ENCODE measurements at regions not wholly inside any gene's neighbourhood (a gene's known extent, or its start where the extent isn't known, plus 50 kb on each side); places are given as distances from the start of the nearest gene placed in this dataset.

DNA sequence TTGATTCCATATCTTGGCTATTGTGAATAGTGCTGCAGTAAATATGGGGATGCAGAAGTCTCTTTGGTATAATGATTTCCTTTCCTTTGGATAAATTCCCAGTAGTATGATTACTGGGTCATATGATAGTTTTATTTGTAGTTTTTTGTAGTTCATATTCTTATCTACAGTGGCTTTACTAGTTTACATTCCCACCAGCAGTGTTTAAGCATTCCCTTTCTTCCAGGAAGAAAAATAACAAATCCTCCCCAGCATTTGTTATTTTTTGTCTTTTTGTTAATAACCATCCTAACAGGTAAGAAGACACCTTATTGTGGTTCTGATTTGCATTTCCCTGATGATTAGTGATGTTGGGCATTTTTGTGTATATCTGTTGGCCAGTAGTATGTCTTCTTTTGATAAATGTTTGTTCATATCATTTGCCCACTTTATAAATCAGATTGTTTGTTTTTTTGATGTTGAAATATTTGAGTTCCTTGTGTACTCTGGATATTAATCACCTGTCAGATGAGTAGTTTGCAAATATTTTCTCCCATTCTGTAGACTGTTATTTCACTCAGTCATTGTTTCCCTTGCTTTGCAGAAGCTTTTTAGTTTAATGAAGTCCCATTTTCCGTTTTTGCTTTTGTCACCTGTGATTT is 163.3 kb upstream of the THRB start:
- DNase-seq (ENCODE audit: low read depth in 1 of 2, low spot score in 2 of 2) (no peak), FAIRE-seq (no peak)
- H3K9ac ChIP-seq (replicated peaks in 1 of 4; ENCODE audit: extremely low read depth in 1 of 4, low read depth in 3 of 4, low read length in 3 of 4): no peak overlapping the region
- 89% methylated on average over 1 of the region's 1 CpG; no CpG with 5 or more reads in 1 of the 2 experiments for WGBS, 2 experiments (ENCODE audit: extremely low coverage in 1 of 2, insufficient coverage in 1 of 2, insufficient read length in 1 of 2, insufficient replicate concordance in 2 of 2, low coverage in 1 of 2, low lambda C conversion rate in 2 of 2, missing lambda C conversion rate in 1 of 2)
- H3K4ac ChIP-seq (replicated peaks; ENCODE audit: insufficient read length, low read depth, low read length): no peak overlapping the region
- no peak overlapping the region for H4K91ac ChIP-seq (replicated peaks; ENCODE audit: insufficient read length, low read length)
- H3K9me3 ChIP-seq (ENCODE audit: insufficient read depth in 2 of 2, low read depth in 1 of 2, low read length in 1 of 2): no peaks in the 10 kb centered on the region
- no peak overlapping the region for H3K4me2 ChIP-seq (ENCODE audit: insufficient read depth in 1 of 2, low read depth in 2 of 2, low read length in 2 of 2)
- no peak overlapping the region for H2BK5ac ChIP-seq (ENCODE audit: low read depth, low read length)
- H3K36me3 ChIP-seq (ENCODE audit: control insufficient read depth in 2 of 4, insufficient read depth in 4 of 4, low read length in 3 of 4): no peaks in the 10 kb centered on the region
- no peaks in the 10 kb centered on the region for H3K27me3 ChIP-seq (replicated peaks in 1 of 4; ENCODE audit: control insufficient read depth in 3 of 4, extremely low read depth in 1 of 4, insufficient read depth in 3 of 4, low read length in 3 of 4)
- no peak overlapping the region for H2BK12ac ChIP-seq (ENCODE audit: low read depth, low read length)
- H4K8ac ChIP-seq (ENCODE audit: extremely low read depth, insufficient read depth, low read length): no peak overlapping the region
- H3K79me2 ChIP-seq (ENCODE audit: control insufficient read depth in 1 of 2, insufficient read depth in 2 of 2, low read length in 2 of 2): no peaks in the 10 kb centered on the region
- no peak overlapping the region for H2BK120ac ChIP-seq (replicated peaks; ENCODE audit: low read depth, low read length)
- no peak overlapping the region for H3K4me3 ChIP-seq (ENCODE audit: extremely low read depth in 1 of 4, insufficient read depth in 2 of 4, low read depth in 3 of 4, low read length in 4 of 4)
- H3K79me1 ChIP-seq (ENCODE audit: low read depth, low read length): no peaks in the 10 kb centered on the region
- no peaks in the 10 kb centered on the region for H3K23me2 ChIP-seq (ENCODE audit: low read depth, low read length)
- no peak overlapping the region for H3K14ac ChIP-seq (ENCODE audit: insufficient read length)
- no peak overlapping the region for H3K56ac ChIP-seq (replicated peaks; ENCODE audit: insufficient read length, low read depth, low read length)
- H4K5ac ChIP-seq (ENCODE audit: insufficient read length, low read depth, low read length): no peak overlapping the region
- no peaks in the 10 kb centered on the region for H3K4me1 ChIP-seq (replicated peaks in 1 of 4; ENCODE audit: control insufficient read depth in 3 of 4, insufficient read depth in 4 of 4, low read length in 3 of 4)
- H2BK20ac ChIP-seq (ENCODE audit: low read length): no peak overlapping the region
- no peak overlapping the region for H3K27ac ChIP-seq (ENCODE audit: low read depth, low read length)
- ChIA-PET POLR2A (ENCODE audit: partially characterized antibody) (interaction anchor here (0.6 kb wide), 1 partner anchor 937 kb away, joined by 3 read pairs; no protein-coding TSS in a partner anchor), CTCF (ENCODE audit: partially characterized antibody) (no interaction called here)
- no peak overlapping the region for H2BK15ac ChIP-seq (ENCODE audit: low read length)
- no peak overlapping the region for H2AFZ ChIP-seq (ENCODE audit: low read length)
- H2AK5ac ChIP-seq (ENCODE audit: low read depth, low read length): no peak overlapping the region
- TF ChIP-seq PHF8 (conservative IDR thresholded peaks at IDR 0.05; ENCODE audit: low read depth, low read length) (no peak), CREB1 (IDR thresholded peaks at IDR 0.05) (no peak)
- no peak overlapping the region for H3K23ac ChIP-seq (ENCODE audit: insufficient read length)
- H4K20me1 ChIP-seq (replicated peaks in 1 of 2; ENCODE audit: control insufficient read depth in 1 of 2, insufficient read depth in 2 of 2, low read length in 2 of 2): no peaks in the 10 kb centered on the region
- no peak overlapping the region for H3K18ac ChIP-seq (ENCODE audit: extremely low read depth, low read length)

All from H1 (cell line).